DND-41 (cell line): ENCODE measurements at regions not wholly inside any gene's neighbourhood (a gene's known extent, or its start where the extent isn't known, plus 50 kb on each side); places are given as distances from the start of the nearest gene placed in this dataset.

Experiments
- CTCF ChIP-seq: IDR thresholded peaks from 2 replicates; pipeline ENCODE4 v1.5.1; 2012; ENCODE audit warnings: borderline replicate concordance, low read length, moderate library complexity, mild to moderate bottlenecking; ENCODE audit not compliant: poor library complexity, severe bottlenecking; ENCODE audit errors: extremely low read depth
- EZH2 ChIP-seq: IDR thresholded peaks from 3 replicates; pipeline ENCODE4 v1.6.1; 2012; ENCODE audit warnings: borderline replicate concordance, low read depth, mild to moderate bottlenecking, moderate library complexity, low read length, inconsistent platforms; ENCODE audit not compliant: severe bottlenecking

DNA sequence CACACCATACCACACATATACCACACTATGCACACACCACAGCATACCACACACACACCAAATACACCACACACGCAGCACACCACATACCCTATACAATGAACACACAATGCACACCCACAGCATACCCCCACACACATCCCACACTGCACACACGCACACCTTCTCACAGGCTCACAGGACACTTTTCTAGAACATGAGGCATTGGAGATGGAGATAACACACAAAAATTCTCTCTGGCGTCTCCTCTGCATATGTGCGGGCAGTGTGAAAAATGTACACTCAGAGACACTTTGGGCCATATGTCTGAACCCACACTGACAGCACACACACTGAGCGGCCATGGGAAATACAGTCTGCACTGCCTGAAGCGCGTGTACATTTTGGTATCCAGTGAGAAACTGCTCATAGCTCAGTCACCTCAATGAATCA lies 278.1 kb downstream of the GADD45G start:
- no peak for TF ChIP-seq CTCF
- no peak for TF ChIP-seq EZH2
